SK-N-SH (cell line): ENCODE measurements at regions not wholly inside any gene's neighbourhood (a gene's known extent, or its start where the extent isn't known, plus 50 kb on each side); places are given as distances from the start of the nearest gene placed in this dataset.
"Not testable (repeated sequence)": the region's sequence is repeated elsewhere in the genome, so short reads cannot be mapped to it uniquely, and the experiment has no call there.

Experiments
- CTCF ChIA-PET: fragments of 300-600, 350-600 bp; formaldehyde crosslinking; extraction: SDS; loops from one replicate; lab custom pipeline; 2021; lab: Yijun Ruan, JAX
- POLR2A ChIA-PET: fragments of 350-600 bp; sonication (Branson Sonifier 250); formaldehyde crosslinking; extraction: SDS; loops from one replicate; lab custom pipeline; 2020; ENCODE audit warnings: antibody characterized with exemption, inconsistent platforms; lab: Yijun Ruan, JAX
- DNase-seq: peaks from one replicate; pipeline ENCODE4 v3.0.0; 2012
- H2AFZ ChIP-seq: fragments of 200-600 bp; sonication (generic); 2 replicates; pipeline ENCODE4 v1.8.1; 2016; ENCODE audit warnings: antibody characterized with exemption, mild to moderate bottlenecking, low read depth
- H3F3A ChIP-seq: fragments of 200-600 bp; sonication (generic); replicated peaks from 2 replicates; pipeline ENCODE3; 2016; ENCODE audit warnings: antibody characterized with exemption, mild to moderate bottlenecking; ENCODE audit not compliant: insufficient read depth
- H3K27ac ChIP-seq, 2 experiments: fragments of 200-500 bp in 1 of 2; fragments of 200-600 bp in 1 of 2; sonication (Bioruptor generic) in 1 of 2; sonication (generic), shearing (Covaris generic) in 1 of 2; 2 replicates each; pipeline versions ENCODE4 v1.5.1 to v1.6.1; 2014 to 2016; ENCODE audit warnings: low read depth in 2 of 2, inconsistent platforms in 1 of 2, low read length in 1 of 2, mild to moderate bottlenecking in 1 of 2, mixed read lengths in 1 of 2
- H3K27me3 ChIP-seq: fragments of 200-600 bp; sonication (generic), shearing (Covaris generic); 2 replicates; pipeline ENCODE4 v1.6.1; 2016; ENCODE audit warnings: mixed run types; ENCODE audit not compliant: insufficient read depth
- H3K36me3 ChIP-seq, 2 experiments: fragments of 200-500 bp in 1 of 2; fragments of 200-600 bp in 1 of 2; sonication (Bioruptor generic) in 1 of 2; sonication (generic) in 1 of 2; replicated peaks in 1 of 2; 2 replicates each; pipeline versions ENCODE3 to v1.5.1; 2014 to 2016; ENCODE audit warnings: low read length in 1 of 2, mild to moderate bottlenecking in 1 of 2; ENCODE audit not compliant: insufficient read depth in 2 of 2, control insufficient read depth in 1 of 2
- H3K4me1 ChIP-seq, 2 experiments: fragments of 200-500 bp in 1 of 2; fragments of 200-600 bp in 1 of 2; sonication (Bioruptor generic) in 1 of 2; sonication (generic), shearing (Covaris generic) in 1 of 2; 2 replicates each; pipeline versions ENCODE4 v1.5.1 to v1.6.1; 2014 to 2016; ENCODE audit warnings: low read depth in 1 of 2, low read length in 1 of 2, mixed run types in 1 of 2; ENCODE audit not compliant: insufficient read depth in 2 of 2, control insufficient read depth in 1 of 2
- H3K4me2 ChIP-seq: fragments of 200-600 bp; sonication (generic), shearing (Covaris generic); 2 replicates; pipeline ENCODE4 v1.6.1; 2017; ENCODE audit warnings: mixed run types
- H3K4me3 ChIP-seq, 2 experiments: fragments of 200-500 bp in 1 of 2; fragments of 200-600 bp in 1 of 2; sonication (Bioruptor generic) in 1 of 2; sonication (generic), shearing (Covaris generic) in 1 of 2; 2 replicates each; pipeline versions ENCODE4 v1.5.1 to v1.8.1; 2014 to 2016; ENCODE audit warnings: low read depth in 2 of 2, inconsistent platforms in 1 of 2, low read length in 1 of 2, mild to moderate bottlenecking in 1 of 2, mixed read lengths in 1 of 2, moderate library complexity in 1 of 2
- H3K79me2 ChIP-seq: fragments of 200-600 bp; sonication (generic); 2 replicates; pipeline ENCODE4 v1.8.1; 2017; ENCODE audit warnings: mild to moderate bottlenecking; ENCODE audit not compliant: insufficient read depth
- H3K9ac ChIP-seq: fragments of 200-600 bp; sonication (generic); 2 replicates; pipeline ENCODE4 v1.6.1; 2017; ENCODE audit warnings: mixed run types
- H3K9me2 ChIP-seq: fragments of 200-600 bp; sonication (generic); 2 replicates; pipeline ENCODE4 v1.6.1; 2017; ENCODE audit warnings: mixed run types
- H3K9me3 ChIP-seq: fragments of 200-600 bp; sonication (generic); 2 replicates; pipeline ENCODE4 v1.6.1; 2017; ENCODE audit warnings: mixed run types, mild to moderate bottlenecking, moderate library complexity
- H4K20me1 ChIP-seq: fragments of 200-600 bp; sonication (generic); 2 replicates; pipeline ENCODE4 v1.6.1; 2017; ENCODE audit warnings: mild to moderate bottlenecking, mixed run types; ENCODE audit not compliant: insufficient read depth
- CHD2 ChIP-seq: fragments of 150-350 bp; IDR thresholded peaks from 2 replicates; pipeline ENCODE4 v1.6.1; 2018; ENCODE audit warnings: low read length; ENCODE audit not compliant: partially characterized antibody
- CTCF ChIP-seq: fragments of 200-600 bp; sonication (generic); IDR thresholded peaks from 2 replicates; pipeline ENCODE4 v1.6.1; 2017; ENCODE audit warnings: antibody characterized with exemption, mild to moderate bottlenecking, moderate library complexity
- FOXJ3 ChIP-seq: sonication (generic); formaldehyde crosslinking; IDR thresholded peaks from 2 replicates; pipeline ENCODE4 v1.5.1; 2020; ENCODE audit warnings: mild to moderate bottlenecking, missing genetic modification reagents
- FOXM1 ChIP-seq: IDR thresholded peaks from 2 replicates; pipeline ENCODE4 v1.4.0; 2012; ENCODE audit warnings: low read depth, mild to moderate bottlenecking
- IRF3 ChIP-seq: fragments of 150-350 bp; IDR thresholded peaks from 2 replicates; pipeline ENCODE4 v1.6.1; 2016; ENCODE audit warnings: mild to moderate bottlenecking, low read depth, low read length
- MEF2A ChIP-seq: IDR thresholded peaks from 2 replicates; pipeline ENCODE4 v1.4.0; 2012; ENCODE audit warnings: low read depth, borderline replicate concordance
- NRF1 ChIP-seq: IDR thresholded peaks from 2 replicates; pipeline ENCODE4 v1.6.1; 2012; ENCODE audit warnings: low read depth, mild to moderate bottlenecking, low read length
- RAD21 ChIP-seq: IDR thresholded peaks from 2 replicates; pipeline ENCODE4 v1.6.1; 2012; ENCODE audit warnings: mild to moderate bottlenecking, low read length
- RFX5 ChIP-seq: IDR thresholded peaks from 2 replicates; pipeline ENCODE4 v1.6.1; 2012; ENCODE audit warnings: mild to moderate bottlenecking, improper control_type of control experiment, low read length
- RXRA ChIP-seq: IDR thresholded peaks from 2 replicates; pipeline ENCODE4 v1.4.0; 2012; ENCODE audit warnings: low read depth, mild to moderate bottlenecking, borderline replicate concordance
- SMC3 ChIP-seq: IDR thresholded peaks from 2 replicates; pipeline ENCODE4 v1.6.1; 2012; ENCODE audit warnings: low read depth, low read length, improper control_type of control experiment
- TAF1 ChIP-seq: IDR thresholded peaks from 2 replicates; pipeline ENCODE4 v1.6.1; 2012; ENCODE audit warnings: low read depth, mild to moderate bottlenecking, low read length, moderate library complexity, borderline replicate concordance
- USF1 ChIP-seq: IDR thresholded peaks from 2 replicates; pipeline ENCODE4 v1.4.0; 2012; ENCODE audit warnings: low read depth, borderline replicate concordance
- YY1 ChIP-seq: IDR thresholded peaks from 2 replicates; pipeline ENCODE4 v1.4.0; 2012; ENCODE audit warnings: low read depth, mild to moderate bottlenecking
- WGBS: methylation state at CpG from one replicate; pipeline ENCODE4 v1.1.6; 2017; ENCODE audit warnings: low lambda C conversion rate; 5-methylcytosine and 5-hydroxymethylcytosine counted together

- TF ChIP-seq RAD21 (no peak), CTCF (no peak)
- CTCF ChIA-PET: no interaction called here
- H3K79me2 ChIP-seq: no peaks in the 10 kb centered on the region
- H3K27me3 ChIP-seq: no peaks in the 10 kb centered on the region
- POLR2A ChIA-PET: no interaction called here
- H3K9me2 ChIP-seq: no peaks in the 10 kb centered on the region
- no peaks in the 10 kb centered on the region for H3K4me1 ChIP-seq
- DNase-seq: no peak
- H3K4me2 ChIP-seq: no peak overlapping the region
- no peak overlapping the region for H3K27ac ChIP-seq
- no peak overlapping the region for H3K4me3 ChIP-seq
- 71% methylated on average over 4 of the region's 4 CpGs for WGBS
- H3K36me3 ChIP-seq: no peaks in the 10 kb centered on the region
- no peaks in the 10 kb centered on the region for H4K20me1 ChIP-seq
- H3K9me3 ChIP-seq: no peaks in the 10 kb centered on the region
- no peak overlapping the region for H2AFZ ChIP-seq
- H3F3A ChIP-seq: no peaks in the 10 kb centered on the region
- no peak overlapping the region for H3K9ac ChIP-seq
Observed at GRCh38 chr5:109630093-109630492, 59.6 kb upstream of the MAN2A1 start.

GRCh38 chr5:109628591-109628990 is 61.1 kb upstream of the MAN2A1 start:
- no peaks in the 10 kb centered on the region for H3F3A ChIP-seq
- no peak overlapping the region for H3K27ac ChIP-seq
- DNase-seq: no peak
- no peaks in the 10 kb centered on the region for H3K36me3 ChIP-seq
- 66% methylated on average over 3 of the region's 3 CpGs for WGBS
- no peak overlapping the region for H3K4me2 ChIP-seq
- no peaks in the 10 kb centered on the region for H3K4me1 ChIP-seq
- no peaks in the 10 kb centered on the region for H3K79me2 ChIP-seq
- POLR2A ChIA-PET: no interaction called here
- H2AFZ ChIP-seq: no peak overlapping the region
- no peaks in the 10 kb centered on the region for H3K9me3 ChIP-seq
- CTCF ChIA-PET: interaction anchor here (1.2 kb wide), 1 partner anchor 8 kb away, joined by 6 read pairs; no protein-coding TSS in a partner anchor
- TF ChIP-seq RXRA (no peak), NRF1 (no peak)
- no peaks in the 10 kb centered on the region for H4K20me1 ChIP-seq
- no peak overlapping the region for H3K4me3 ChIP-seq
- H3K9ac ChIP-seq: no peak overlapping the region
- H3K9me2 ChIP-seq: no peaks in the 10 kb centered on the region
- H3K27me3 ChIP-seq: no peaks in the 10 kb centered on the region

DNA sequence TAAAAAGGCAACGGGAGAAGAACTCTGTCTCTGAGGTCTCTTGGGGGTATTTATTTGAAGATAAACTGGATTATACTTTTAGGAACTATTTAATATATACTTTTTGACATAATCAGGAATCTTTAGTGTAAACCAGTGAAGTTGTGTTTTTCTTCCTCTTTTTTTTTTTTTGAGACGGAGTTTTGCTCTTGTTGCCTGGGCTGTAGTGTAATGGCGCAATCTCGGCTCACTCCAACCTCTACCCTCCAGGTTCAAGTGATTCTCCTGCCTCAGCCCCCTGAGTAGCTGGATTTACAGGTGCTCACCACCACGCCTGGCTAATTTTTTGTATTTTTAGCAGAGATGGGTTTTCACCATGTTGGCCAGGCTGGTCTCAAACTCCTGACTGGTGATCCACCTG is 68.5 kb upstream of the MAN2A1 start:
- H3F3A ChIP-seq, H3K36me3 ChIP-seq, POLR2A ChIA-PET, DNase-seq, H2AFZ ChIP-seq, H3K4me2 ChIP-seq, H3K9me3 ChIP-seq, H3K4me1 ChIP-seq, H3K9me2 ChIP-seq, H4K20me1 ChIP-seq, H3K27ac ChIP-seq, H3K79me2 ChIP-seq, H3K9ac ChIP-seq, H3K4me3 ChIP-seq, CTCF ChIA-PET, H3K27me3 ChIP-seq: not testable (repeated sequence)
- 74% methylated on average over 5 of the region's 5 CpGs for WGBS

DNA sequence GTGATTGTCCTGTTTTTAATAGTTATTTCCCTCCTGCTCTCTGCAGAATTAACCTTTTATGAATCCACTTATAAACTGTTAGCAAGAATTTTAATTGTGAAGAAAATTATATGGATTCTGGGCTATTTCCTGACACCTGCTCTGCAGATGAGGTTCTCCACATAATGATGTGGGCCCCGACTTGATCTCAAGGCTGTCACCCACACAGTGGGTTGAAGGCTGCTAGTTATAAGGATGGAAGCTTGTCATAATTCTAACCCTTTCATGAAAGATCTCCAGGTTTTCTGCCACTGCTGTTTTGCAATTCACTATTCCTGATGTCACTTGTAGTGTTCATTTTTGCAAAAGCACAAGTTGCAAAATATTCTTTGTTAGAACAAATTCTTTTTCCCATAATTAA is 69.1 kb upstream of the MAN2A1 start:
- Histone ChIP-seq H3K9ac (no peak overlapping the region), H3K79me2 (no peaks in the 10 kb centered on the region), H3K27me3 (no peaks in the 10 kb centered on the region), H3K36me3 (no peaks in the 10 kb centered on the region), H4K20me1 (no peaks in the 10 kb centered on the region), H2AFZ (no peak overlapping the region), H3K4me2 (no peak overlapping the region), H3K9me2 (no peaks in the 10 kb centered on the region), H3K4me3 (no peak overlapping the region), H3K27ac (no peak overlapping the region), H3K4me1 (no peaks in the 10 kb centered on the region; a peak in 1 of 4 replicates), H3F3A (no peaks in the 10 kb centered on the region), H3K9me3 (no peaks in the 10 kb centered on the region)
- no peak for DNase-seq
- ChIA-PET CTCF (interaction anchor here (0.6 to 1.0 kb wide), 2 partner anchors 8 to 64 kb away, joined by 3 to 6 read pairs; no protein-coding TSS in a partner anchor), POLR2A (no interaction called here)
- 25% methylated on average over 1 of the region's 1 CpG for WGBS
- TF ChIP-seq CHD2: no peak
- TF ChIP-seq YY1: no peak
- no peak for TF ChIP-seq FOXJ3
- TF ChIP-seq FOXM1: no peak
- TF ChIP-seq USF1: no peak
- TF ChIP-seq TAF1: no peak
- no peak for TF ChIP-seq IRF3
- no peak for TF ChIP-seq MEF2A
- TF ChIP-seq RFX5: no peak
- TF ChIP-seq SMC3: no peak
